ENCODE measurements at regions not wholly inside any gene's neighbourhood (a gene's known extent, or its start where the extent isn't known, plus 50 kb on each side); places are given as distances from the start of the nearest gene placed in this dataset.
A peak's percentile ranks its signal among the peaks of the same experiment; 100 is the strongest.
"Not testable (repeated sequence)": the region's sequence is repeated elsewhere in the genome, so short reads cannot be mapped to it uniquely, and the experiment has no call there.

GRCh38 chr4:82301390-82301789 is 72.4 kb downstream of the HNRNPD start:
- H3K4me3 ChIP-seq (ENCODE audit: low read depth in 1 of 3, low read length in 3 of 3); H3K4me1 ChIP-seq (ENCODE audit: control insufficient read depth in 3 of 3, insufficient read depth in 2 of 3, low read depth in 1 of 3, low read length in 2 of 3); H3K27me3 ChIP-seq (ENCODE audit: control insufficient read depth in 3 of 3, insufficient read depth in 3 of 3, low read length in 3 of 3); H3K36me3 ChIP-seq (ENCODE audit: control insufficient read depth in 3 of 3, insufficient read depth in 2 of 3, low read depth in 1 of 3, low read length in 3 of 3); H3K9me3 ChIP-seq (ENCODE audit: control insufficient read depth in 2 of 2, insufficient read depth in 1 of 2, low read depth in 1 of 2, low read length in 1 of 2); H3K27ac ChIP-seq (ENCODE audit: low read depth in 1 of 3, low read length in 2 of 3); FAIRE-seq; DNase-seq: not testable (repeated sequence)

- DNase-seq: peak in 1 of 2 donors; percentile 35
- no peaks in the 10 kb centered on the region for H3K9me3 ChIP-seq (ENCODE audit: control insufficient read depth in 2 of 2, insufficient read depth in 1 of 2, low read depth in 1 of 2, low read length in 1 of 2)
- H3K27me3 ChIP-seq (ENCODE audit: control insufficient read depth in 3 of 3, insufficient read depth in 3 of 3, low read length in 3 of 3): no peaks in the 10 kb centered on the region
- H3K36me3 ChIP-seq (ENCODE audit: control insufficient read depth in 3 of 3, insufficient read depth in 2 of 3, low read depth in 1 of 3, low read length in 3 of 3): no peaks in the 10 kb centered on the region
- H3K4me1 ChIP-seq (ENCODE audit: control insufficient read depth in 3 of 3, insufficient read depth in 2 of 3, low read depth in 1 of 3, low read length in 2 of 3): no peaks in the 10 kb centered on the region
- H3K27ac ChIP-seq (ENCODE audit: low read depth in 1 of 3, low read length in 2 of 3): no peak overlapping the region
- 69 to 84% (median 74%) methylated on average over 2 of the region's 2 CpGs for WGBS, 3 donors
- FAIRE-seq: peak; percentile 55
- no peak overlapping the region for H3K4me3 ChIP-seq (ENCODE audit: low read depth in 1 of 3, low read length in 3 of 3)
These were observed 80.5 kb downstream of the HNRNPD start for GRCh38 chr4:82293304-82293703.

GRCh38 chr4:82287720-82288119 is 86.1 kb downstream of the HNRNPD start:
- FAIRE-seq: no peak
- H3K27ac ChIP-seq (ENCODE audit: low read depth in 1 of 3, low read length in 2 of 3): no peak overlapping the region
- no peaks in the 10 kb centered on the region for H3K27me3 ChIP-seq (ENCODE audit: control insufficient read depth in 3 of 3, insufficient read depth in 3 of 3, low read length in 3 of 3)
- H3K9me3 ChIP-seq (ENCODE audit: control insufficient read depth in 2 of 2, insufficient read depth in 1 of 2, low read depth in 1 of 2, low read length in 1 of 2): no peaks in the 10 kb centered on the region
- peak; percentile 27 to 43 for DNase-seq
- no peak overlapping the region for H3K4me3 ChIP-seq (ENCODE audit: low read depth in 1 of 3, low read length in 3 of 3)
- peaks cover 0 to 11% (median 2%) of the 10 kb centered on the region in 3 donors for H3K4me1 ChIP-seq (ENCODE audit: control insufficient read depth in 3 of 3, insufficient read depth in 2 of 3, low read depth in 1 of 3, low read length in 2 of 3)
- H3K36me3 ChIP-seq (ENCODE audit: control insufficient read depth in 3 of 3, insufficient read depth in 2 of 3, low read depth in 1 of 3, low read length in 3 of 3): no peaks in the 10 kb centered on the region
- 34 to 62% (median 42%) methylated on average over 5 of the region's 5 CpGs for WGBS, 3 donors

- Histone ChIP-seq H3K4me1 (ENCODE audit: control insufficient read depth in 3 of 3, insufficient read depth in 2 of 3, low read depth in 1 of 3, low read length in 2 of 3) (peaks cover 0 to 13% (median 2%) of the 10 kb centered on the region in 3 donors), H3K36me3 (ENCODE audit: control insufficient read depth in 3 of 3, insufficient read depth in 2 of 3, low read depth in 1 of 3, low read length in 3 of 3) (no peaks in the 10 kb centered on the region), H3K4me3 (ENCODE audit: low read depth in 1 of 3, low read length in 3 of 3) (peak overlapping the region; percentile 24 to 61 (median 42)), H3K27ac (ENCODE audit: low read depth in 1 of 3, low read length in 2 of 3) (peak overlapping the region; percentile 44 to 74 (median 67)), H3K27me3 (ENCODE audit: control insufficient read depth in 3 of 3, insufficient read depth in 3 of 3, low read length in 3 of 3) (no peaks in the 10 kb centered on the region), H3K9me3 (ENCODE audit: control insufficient read depth in 2 of 2, insufficient read depth in 1 of 2, low read depth in 1 of 2, low read length in 1 of 2) (no peaks in the 10 kb centered on the region)
- peak; percentile 99 for DNase-seq
- FAIRE-seq: no peak
- WGBS, 3 donors: 1 to 3% (median 2%) methylated on average over 61 of the region's 61 CpGs
These were observed 88.7 kb downstream of the HNRNPD start for GRCh38 chr4:82284858-82285805.

- WGBS, 3 donors: 0 to 7% (median 3%) methylated on average over 9 of the region's 9 CpGs
These were observed 89.3 kb downstream of the HNRNPD start for GRCh38 chr4:82284475-82284857.

GRCh38 chr4:82282875-82283274 is 90.9 kb downstream of the HNRNPD start:
- H3K27ac ChIP-seq (ENCODE audit: low read depth in 1 of 3, low read length in 2 of 3): no peak overlapping the region
- FAIRE-seq (no peak), DNase-seq (peak; percentile 13 to 30)
- H3K27me3 ChIP-seq (ENCODE audit: control insufficient read depth in 3 of 3, insufficient read depth in 3 of 3, low read length in 3 of 3): no peaks in the 10 kb centered on the region
- H3K36me3 ChIP-seq (ENCODE audit: control insufficient read depth in 3 of 3, insufficient read depth in 2 of 3, low read depth in 1 of 3, low read length in 3 of 3): no peaks in the 10 kb centered on the region
- H3K9me3 ChIP-seq (ENCODE audit: control insufficient read depth in 2 of 2, insufficient read depth in 1 of 2, low read depth in 1 of 2, low read length in 1 of 2): no peaks in the 10 kb centered on the region
- H3K4me3 ChIP-seq (ENCODE audit: low read depth in 1 of 3, low read length in 3 of 3): no peak overlapping the region
- H3K4me1 ChIP-seq (ENCODE audit: control insufficient read depth in 3 of 3, insufficient read depth in 2 of 3, low read depth in 1 of 3, low read length in 2 of 3): peaks cover 0 to 13% (median 2%) of the 10 kb centered on the region in 3 donors
- 44 to 59% (median 52%) methylated on average over 2 of the region's 2 CpGs for WGBS, 3 donors

More at GRCh38 chr4:82284475-82284857, 89.3 kb downstream of the HNRNPD start:
- Histone ChIP-seq H3K4me1 (ENCODE audit: control insufficient read depth in 3 of 3, insufficient read depth in 2 of 3, low read depth in 1 of 3, low read length in 2 of 3) (peaks cover 0 to 13% (median 2%) of the 10 kb centered on the region in 3 donors), H3K27ac (ENCODE audit: low read depth in 1 of 3, low read length in 2 of 3) (peak overlapping the region in 1 of 3 donors; percentile 20), H3K9me3 (ENCODE audit: control insufficient read depth in 2 of 2, insufficient read depth in 1 of 2, low read depth in 1 of 2, low read length in 1 of 2) (no peaks in the 10 kb centered on the region), H3K27me3 (ENCODE audit: control insufficient read depth in 3 of 3, insufficient read depth in 3 of 3, low read length in 3 of 3) (no peaks in the 10 kb centered on the region), H3K4me3 (ENCODE audit: low read depth in 1 of 3, low read length in 3 of 3) (peak overlapping the region in 2 of 3 donors; percentile 42 to 61), H3K36me3 (ENCODE audit: control insufficient read depth in 3 of 3, insufficient read depth in 2 of 3, low read depth in 1 of 3, low read length in 3 of 3) (no peaks in the 10 kb centered on the region)
- no peak for FAIRE-seq
- DNase-seq: no peak

- H3K4me1 ChIP-seq (ENCODE audit: control insufficient read depth in 3 of 3, insufficient read depth in 2 of 3, low read depth in 1 of 3, low read length in 2 of 3): peaks cover 0 to 17% (median 0%) of the 10 kb centered on the region in 3 donors
- H3K9me3 ChIP-seq (ENCODE audit: control insufficient read depth in 2 of 2, insufficient read depth in 1 of 2, low read depth in 1 of 2, low read length in 1 of 2); FAIRE-seq; DNase-seq; H3K27me3 ChIP-seq (ENCODE audit: control insufficient read depth in 3 of 3, insufficient read depth in 3 of 3, low read length in 3 of 3); H3K4me3 ChIP-seq (ENCODE audit: low read depth in 1 of 3, low read length in 3 of 3); H3K27ac ChIP-seq (ENCODE audit: low read depth in 1 of 3, low read length in 2 of 3); H3K36me3 ChIP-seq (ENCODE audit: control insufficient read depth in 3 of 3, insufficient read depth in 2 of 3, low read depth in 1 of 3, low read length in 3 of 3): not testable (repeated sequence)
- 83 to 94% (median 84%) methylated on average over 4 of the region's 4 CpGs for WGBS, 3 donors
These were observed 94.2 kb downstream of the HNRNPD start for GRCh38 chr4:82279550-82279949.

- peak in 1 of 2 donors; percentile 55 for DNase-seq
- H3K4me3 ChIP-seq (ENCODE audit: low read depth in 1 of 3, low read length in 3 of 3): no peak overlapping the region
- H3K27me3 ChIP-seq (ENCODE audit: control insufficient read depth in 3 of 3, insufficient read depth in 3 of 3, low read length in 3 of 3): peaks cover 0 to 2% (median 0%) of the 10 kb centered on the region in 3 donors
- 42 to 60% (median 42%) methylated on average over 2 of the region's 2 CpGs for WGBS, 3 donors
- no peaks in the 10 kb centered on the region for H3K9me3 ChIP-seq (ENCODE audit: control insufficient read depth in 2 of 2, insufficient read depth in 1 of 2, low read depth in 1 of 2, low read length in 1 of 2)
- H3K36me3 ChIP-seq (ENCODE audit: control insufficient read depth in 3 of 3, insufficient read depth in 2 of 3, low read depth in 1 of 3, low read length in 3 of 3): no peaks in the 10 kb centered on the region
- peaks cover 0 to 13% (median 0%) of the 10 kb centered on the region in 3 donors for H3K4me1 ChIP-seq (ENCODE audit: control insufficient read depth in 3 of 3, insufficient read depth in 2 of 3, low read depth in 1 of 3, low read length in 2 of 3)
- FAIRE-seq: no peak
- H3K27ac ChIP-seq (ENCODE audit: low read depth in 1 of 3, low read length in 2 of 3): peak overlapping the region in 1 of 3 donors; percentile 22
These were observed 97.5 kb downstream of the HNRNPD start for GRCh38 chr4:82276332-82276640.

Data from small intestine (tissue), 7 donors.